ENCODE measurements at regions not wholly inside any gene's neighbourhood (a gene's known extent, or its start where the extent isn't known, plus 50 kb on each side); places are given as distances from the start of the nearest gene placed in this dataset.

GRCh38 chr2:14951569-14952285 is 319.2 kb downstream of the LRATD1 start:
- H3K9ac ChIP-seq (ENCODE audit: insufficient read depth in 1 of 2, low read depth in 2 of 2, low read length in 2 of 2) = no peak overlapping the region
- no peaks in the 10 kb centered on the region for H3K4me1 ChIP-seq (replicated peaks in 1 of 2; ENCODE audit: control insufficient read depth in 2 of 2, insufficient read depth in 2 of 2, low read length in 2 of 2)
- H2AFZ ChIP-seq (ENCODE audit: low read depth, low read length) = no peak overlapping the region
- BruUV-seq (replicated peaks) = no TSS peak
- 0% methylated on average over 5 of the region's 5 CpGs for whole genome bisulfite sequencing (ENCODE audit: insufficient coverage, low coverage, missing lambda C conversion rate)
- intact Hi-C loops (cut with micrococcal nuclease) (no loop called here), in situ Hi-C loops (cut with MboI) (no loop called here)
- no peak overlapping the region for H3K4me2 ChIP-seq (ENCODE audit: insufficient read depth, low read length)
- ChIA-PET CTCF (ENCODE audit: low intra/inter-chr PET ratio) (no interaction called here), POLR2A (no interaction called here)
- no peaks in the 10 kb centered on the region for H3K9me3 ChIP-seq (replicated peaks; ENCODE audit: control insufficient read depth, insufficient read depth, low read depth, low read length)
- no peaks in the 10 kb centered on the region for H3K36me3 ChIP-seq (ENCODE audit: control insufficient read depth, insufficient read depth, low read length)
- FAIRE-seq (no peak), DNase-seq (ENCODE audit: extremely low read depth in 1 of 4, low spot score in 3 of 4) (no peak), ATAC-seq (no peak)
- no peak overlapping the region for H3K4me3 ChIP-seq
- no peaks in the 10 kb centered on the region for H3K79me2 ChIP-seq (ENCODE audit: control insufficient read depth, insufficient read depth, low read length)
- no peaks in the 10 kb centered on the region for H3K27me3 ChIP-seq (ENCODE audit: control insufficient read depth in 2 of 2, insufficient read depth in 2 of 2, low read length in 2 of 2)
- H3K27ac ChIP-seq (ENCODE audit: extremely low read depth, low read depth, low read length) = no peak overlapping the region
- no peaks in the 10 kb centered on the region for H4K20me1 ChIP-seq (replicated peaks; ENCODE audit: control insufficient read depth, insufficient read depth, low read length)
- no peaks in the 10 kb centered on the region for H3K9me1 ChIP-seq (ENCODE audit: control insufficient read depth, insufficient read depth, low read length)
- no peak for TF ChIP-seq ZFP91 (CRISPR knock-in tag; IDR thresholded peaks at IDR 0.05)
- no peak for TF ChIP-seq TSC22D4 (tag; IDR thresholded peaks at IDR 0.05)
- no peak for TF ChIP-seq CLOCK (CRISPR knock-in tag; IDR thresholded peaks at IDR 0.05; ENCODE audit: borderline replicate concordance)
- no peak for TF ChIP-seq TCF7L2 (IDR thresholded peaks at IDR 0.05; ENCODE audit: low read depth, low read length)
- TF ChIP-seq RREB1 (CRISPR knock-in tag; IDR thresholded peaks at IDR 0.05) = no peak
- no peak for TF ChIP-seq ZSCAN32 (CRISPR knock-in tag; IDR thresholded peaks at IDR 0.05)
- TF ChIP-seq DLX4 (CRISPR knock-in tag; IDR thresholded peaks at IDR 0.05) = no peak
- no peak for TF ChIP-seq PML (IDR thresholded peaks at IDR 0.05; ENCODE audit: low read length)
- no peak for TF ChIP-seq ZNF282 (CRISPR knock-in tag; IDR thresholded peaks at IDR 0.05)
- TF ChIP-seq NRF1 (conservative IDR thresholded peaks at IDR 0.05 in 1 of 2, IDR thresholded peaks at IDR 0.05 in 1 of 2) = no peak
- no peak for TF ChIP-seq ETV1 (tag; conservative IDR thresholded peaks at IDR 0.05; ENCODE audit: low read depth)
- TF ChIP-seq KDM2B (CRISPR knock-in tag; IDR thresholded peaks at IDR 0.05) = no peak

Measured in K562 (cell line).